ENCODE measurements at regions not wholly inside any gene's neighbourhood (a gene's known extent, or its start where the extent isn't known, plus 50 kb on each side); places are given as distances from the start of the nearest gene placed in this dataset.

GRCh38 chr7:123355576-123356190, 155.9 kb upstream of the SLC13A1 start:
- no peaks in the 10 kb centered on the region for H3K9me3 ChIP-seq (ENCODE audit: control insufficient read depth, insufficient read depth, low read length)
- peak overlapping the region; percentile 77 for H3K27ac ChIP-seq (ENCODE audit: low read depth, low read length)
- no peaks in the 10 kb centered on the region for H3K36me3 ChIP-seq (ENCODE audit: control insufficient read depth, insufficient read depth, low read length)
- H3K4me1 ChIP-seq (ENCODE audit: control insufficient read depth, insufficient read depth, low read length) = no peaks in the 10 kb centered on the region
- no peak overlapping the region for H3K4me3 ChIP-seq (ENCODE audit: low read depth, low read length)
- WGBS (ENCODE audit: insufficient coverage) = 20% methylated on average over 1 of the region's 5 CpGs
- no peaks in the 10 kb centered on the region for H3K27me3 ChIP-seq (ENCODE audit: control insufficient read depth, insufficient read depth, low read length)
- peak in 4 of 6 donors; percentile 18 to 72 (median 51) for DNase-seq (ENCODE audit: low read depth in 4 of 6, low spot score in 6 of 6)

- H3K4me3 ChIP-seq (ENCODE audit: low read depth, low read length) = no peak overlapping the region
- H3K4me1 ChIP-seq (ENCODE audit: control insufficient read depth, insufficient read depth, low read length) = no peaks in the 10 kb centered on the region
- WGBS (ENCODE audit: insufficient coverage) = no CpG with 5 or more reads among the region's 2 CpGs
- no peaks in the 10 kb centered on the region for H3K36me3 ChIP-seq (ENCODE audit: control insufficient read depth, insufficient read depth, low read length)
- no peaks in the 10 kb centered on the region for H3K27me3 ChIP-seq (ENCODE audit: control insufficient read depth, insufficient read depth, low read length)
- H3K27ac ChIP-seq (ENCODE audit: low read depth, low read length) = no peak overlapping the region
- no peak for DNase-seq (ENCODE audit: low read depth in 4 of 6, low spot score in 6 of 6)
- H3K9me3 ChIP-seq (ENCODE audit: control insufficient read depth, insufficient read depth, low read length) = no peaks in the 10 kb centered on the region
These were observed 153.2 kb upstream of the SLC13A1 start for GRCh38 chr7:123352973-123353372.

DNA sequence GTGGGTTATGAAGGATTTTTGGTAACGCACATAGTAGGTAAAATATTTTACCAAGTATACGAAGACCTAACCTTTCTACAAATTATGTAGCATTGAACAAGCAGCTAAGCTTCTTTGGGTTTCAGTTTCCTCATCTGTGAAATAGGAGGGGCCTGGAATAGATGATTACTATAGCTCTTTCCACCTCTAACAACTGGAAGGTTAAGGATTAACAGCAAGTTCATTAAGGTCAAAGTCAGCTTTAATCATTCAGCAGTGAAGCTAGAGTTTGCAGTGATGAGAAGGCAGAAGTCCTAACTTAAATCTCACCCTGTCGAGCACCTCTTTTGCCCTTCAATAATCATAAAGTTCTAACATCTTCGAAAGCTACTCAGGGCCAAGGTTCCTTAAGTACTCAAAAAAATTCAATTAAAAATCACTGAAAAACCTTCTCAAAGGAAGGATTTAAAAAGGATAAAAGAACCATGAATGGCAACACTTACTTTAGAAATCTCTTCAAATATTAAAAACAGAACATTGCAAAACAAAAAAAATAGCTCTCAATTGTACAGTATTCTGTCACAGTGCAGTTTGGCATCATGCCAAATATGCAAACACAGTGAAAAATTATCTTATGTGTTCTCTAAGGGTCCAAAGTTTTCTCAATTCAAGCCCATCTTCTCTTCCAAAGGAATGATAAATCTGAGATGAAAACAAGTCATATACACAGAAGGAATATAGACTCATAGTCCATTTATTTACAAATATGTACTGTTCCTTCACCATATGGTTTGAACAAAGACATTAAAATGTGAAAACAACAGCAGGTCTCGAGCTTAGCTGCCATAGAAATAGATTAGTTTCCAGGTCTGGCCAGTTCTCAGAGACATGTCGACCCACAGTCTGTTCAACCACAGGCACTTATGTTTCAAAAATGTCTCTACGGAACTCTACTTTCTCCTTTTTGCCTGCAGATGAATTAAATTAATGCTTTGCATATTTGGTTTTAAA, 152.0 kb upstream of the SLC13A1 start:
- WGBS (ENCODE audit: insufficient coverage) = 80% methylated on average over 3 of the region's 7 CpGs
- no peaks in the 10 kb centered on the region for H3K27me3 ChIP-seq (ENCODE audit: control insufficient read depth, insufficient read depth, low read length)
- no peaks in the 10 kb centered on the region for H3K36me3 ChIP-seq (ENCODE audit: control insufficient read depth, insufficient read depth, low read length)
- peak in 2 of 6 donors; percentile 85 to 86 for DNase-seq (ENCODE audit: low read depth in 4 of 6, low spot score in 6 of 6)
- no peak overlapping the region for H3K4me3 ChIP-seq (ENCODE audit: low read depth, low read length)
- H3K27ac ChIP-seq (ENCODE audit: low read depth, low read length) = no peak overlapping the region
- H3K4me1 ChIP-seq (ENCODE audit: control insufficient read depth, insufficient read depth, low read length) = no peaks in the 10 kb centered on the region
- no peaks in the 10 kb centered on the region for H3K9me3 ChIP-seq (ENCODE audit: control insufficient read depth, insufficient read depth, low read length)

GRCh38 chr7:123351027-123351426, 151.3 kb upstream of the SLC13A1 start:
- Histone ChIP-seq H3K27ac (ENCODE audit: low read depth, low read length) (no peak overlapping the region), H3K9me3 (ENCODE audit: control insufficient read depth, insufficient read depth, low read length) (no peaks in the 10 kb centered on the region), H3K4me1 (ENCODE audit: control insufficient read depth, insufficient read depth, low read length) (no peaks in the 10 kb centered on the region), H3K27me3 (ENCODE audit: control insufficient read depth, insufficient read depth, low read length) (no peaks in the 10 kb centered on the region), H3K36me3 (ENCODE audit: control insufficient read depth, insufficient read depth, low read length) (no peaks in the 10 kb centered on the region), H3K4me3 (ENCODE audit: low read depth, low read length) (no peak overlapping the region)
- no peak for DNase-seq (ENCODE audit: low read depth in 4 of 6, low spot score in 6 of 6)
- WGBS (ENCODE audit: insufficient coverage) = 100% methylated on average over 1 of the region's 3 CpGs

- no peak overlapping the region for H3K4me3 ChIP-seq (ENCODE audit: low read depth, low read length)
- no peak overlapping the region for H3K27ac ChIP-seq (ENCODE audit: low read depth, low read length)
- no peaks in the 10 kb centered on the region for H3K36me3 ChIP-seq (ENCODE audit: control insufficient read depth, insufficient read depth, low read length)
- no CpG with 5 or more reads among the region's 1 CpG for WGBS (ENCODE audit: insufficient coverage)
- DNase-seq (ENCODE audit: low read depth in 4 of 6, low spot score in 6 of 6) = no peak
- H3K9me3 ChIP-seq (ENCODE audit: control insufficient read depth, insufficient read depth, low read length) = no peaks in the 10 kb centered on the region
- H3K4me1 ChIP-seq (ENCODE audit: control insufficient read depth, insufficient read depth, low read length) = no peaks in the 10 kb centered on the region
- no peaks in the 10 kb centered on the region for H3K27me3 ChIP-seq (ENCODE audit: control insufficient read depth, insufficient read depth, low read length)
These were observed 148.9 kb upstream of the SLC13A1 start for GRCh38 chr7:123348690-123349089.

DNA sequence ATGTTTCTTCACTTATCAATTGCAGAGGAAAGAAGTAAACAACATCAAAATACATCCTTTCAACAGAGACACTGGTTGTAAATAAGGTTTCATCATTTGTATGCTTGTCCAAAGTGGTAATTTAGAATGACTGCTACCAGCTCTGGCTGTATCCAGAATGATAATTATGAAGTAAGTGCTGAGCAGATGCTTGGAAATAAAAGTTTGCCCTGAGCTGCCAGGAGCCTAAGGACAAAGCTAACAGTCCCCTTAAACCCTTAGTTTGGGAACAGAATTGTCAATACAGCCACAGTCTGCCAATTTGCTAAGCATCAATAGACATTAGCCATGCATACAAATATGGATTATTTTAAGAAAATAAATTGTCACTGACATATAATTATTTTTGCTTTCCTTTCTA, 147.0 kb upstream of the SLC13A1 start:
- no peaks in the 10 kb centered on the region for H3K36me3 ChIP-seq (ENCODE audit: control insufficient read depth, insufficient read depth, low read length)
- H3K27ac ChIP-seq (ENCODE audit: low read depth, low read length) = no peak overlapping the region
- H3K4me1 ChIP-seq (ENCODE audit: control insufficient read depth, insufficient read depth, low read length) = no peaks in the 10 kb centered on the region
- H3K27me3 ChIP-seq (ENCODE audit: control insufficient read depth, insufficient read depth, low read length) = no peaks in the 10 kb centered on the region
- no peak overlapping the region for H3K4me3 ChIP-seq (ENCODE audit: low read depth, low read length)
- peaks cover 1% of the 10 kb centered on the region for H3K9me3 ChIP-seq (ENCODE audit: control insufficient read depth, insufficient read depth, low read length)
- DNase-seq (ENCODE audit: low read depth in 4 of 6, low spot score in 6 of 6) = peak in 2 of 6 donors; percentile 26 to 60

DNA sequence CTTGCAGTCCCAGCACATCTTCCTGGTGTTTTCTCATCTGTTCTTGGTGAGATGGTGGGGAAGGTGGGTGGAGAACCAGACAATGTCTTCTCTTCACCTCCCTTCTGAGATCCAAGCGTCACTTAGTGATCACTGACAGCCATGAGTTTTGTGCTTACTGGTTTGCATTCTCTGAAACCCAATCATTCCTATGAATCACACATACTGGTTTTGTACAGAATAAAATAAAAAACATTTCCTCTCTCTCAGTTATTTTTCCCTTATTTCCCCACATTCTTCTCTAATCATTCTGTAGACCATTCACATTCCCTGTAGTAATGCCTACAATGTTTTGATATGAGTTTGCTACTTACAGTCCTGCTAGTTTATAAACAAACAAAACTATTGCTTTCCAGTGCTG, 143.8 kb upstream of the SLC13A1 start:
- peaks cover 1% of the 10 kb centered on the region for H3K9me3 ChIP-seq (ENCODE audit: control insufficient read depth, insufficient read depth, low read length)
- no peak for DNase-seq (ENCODE audit: low read depth in 4 of 6, low spot score in 6 of 6)
- H3K4me3 ChIP-seq (ENCODE audit: low read depth, low read length) = no peak overlapping the region
- WGBS (ENCODE audit: insufficient coverage) = 80% methylated on average over 1 of the region's 1 CpG
- no peaks in the 10 kb centered on the region for H3K4me1 ChIP-seq (ENCODE audit: control insufficient read depth, insufficient read depth, low read length)
- H3K27me3 ChIP-seq (ENCODE audit: control insufficient read depth, insufficient read depth, low read length) = no peaks in the 10 kb centered on the region
- no peaks in the 10 kb centered on the region for H3K36me3 ChIP-seq (ENCODE audit: control insufficient read depth, insufficient read depth, low read length)
- no peak overlapping the region for H3K27ac ChIP-seq (ENCODE audit: low read depth, low read length)

- no CpG with 5 or more reads among the region's 1 CpG for WGBS (ENCODE audit: insufficient coverage)
- no peak for DNase-seq (ENCODE audit: low read depth in 4 of 6, low spot score in 6 of 6)
- no peaks in the 10 kb centered on the region for H3K27me3 ChIP-seq (ENCODE audit: control insufficient read depth, insufficient read depth, low read length)
These were observed 141.3 kb upstream of the SLC13A1 start for GRCh38 chr7:123341102-123341501.

DNA sequence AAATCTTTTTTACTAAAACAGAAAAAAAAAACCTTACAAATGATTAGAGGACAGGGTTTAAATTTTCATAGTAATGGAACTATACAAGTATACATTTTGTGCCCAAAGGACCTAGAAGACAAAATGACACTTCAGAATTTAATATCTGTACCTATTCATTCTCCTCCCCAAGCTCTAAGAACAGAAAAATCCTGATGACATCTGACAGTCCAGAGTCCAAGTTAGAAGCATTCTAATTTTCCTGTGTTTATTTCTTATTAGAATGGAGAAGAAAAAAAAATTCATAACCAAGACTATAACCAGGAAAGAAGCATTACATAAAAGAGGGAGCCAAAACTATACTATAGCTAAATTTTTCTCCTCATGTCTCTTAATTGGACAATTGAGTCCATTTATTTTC, 138.9 kb upstream of the SLC13A1 start:
- H3K9me3 ChIP-seq (ENCODE audit: control insufficient read depth, insufficient read depth, low read length) = peaks cover 1% of the 10 kb centered on the region
- H3K27me3 ChIP-seq (ENCODE audit: control insufficient read depth, insufficient read depth, low read length) = no peaks in the 10 kb centered on the region
- no peak for DNase-seq (ENCODE audit: low read depth in 4 of 6, low spot score in 6 of 6)
- no peaks in the 10 kb centered on the region for H3K4me1 ChIP-seq (ENCODE audit: control insufficient read depth, insufficient read depth, low read length)
- H3K36me3 ChIP-seq (ENCODE audit: control insufficient read depth, insufficient read depth, low read length) = no peaks in the 10 kb centered on the region
- no peak overlapping the region for H3K27ac ChIP-seq (ENCODE audit: low read depth, low read length)
- H3K4me3 ChIP-seq (ENCODE audit: low read depth, low read length) = no peak overlapping the region

More at GRCh38 chr7:123341102-123341501, 141.3 kb upstream of the SLC13A1 start:
- H3K4me1 ChIP-seq (ENCODE audit: control insufficient read depth, insufficient read depth, low read length) = no peaks in the 10 kb centered on the region
- no peaks in the 10 kb centered on the region for H3K36me3 ChIP-seq (ENCODE audit: control insufficient read depth, insufficient read depth, low read length)
- peaks cover 1% of the 10 kb centered on the region for H3K9me3 ChIP-seq (ENCODE audit: control insufficient read depth, insufficient read depth, low read length)
- H3K4me3 ChIP-seq (ENCODE audit: low read depth, low read length) = no peak overlapping the region
- no peak overlapping the region for H3K27ac ChIP-seq (ENCODE audit: low read depth, low read length)
